A673 (cell line): ENCODE measurements at regions not wholly inside any gene's neighbourhood (a gene's known extent, or its start where the extent isn't known, plus 50 kb on each side); places are given as distances from the start of the nearest gene placed in this dataset.

Source experiments
- BruUV-seq: library from RNA; stranded (reverse); fragments of 400-500 nt; replicated peaks from 2 replicates; lab custom pipeline; 2021; lab: Mats Ljungman, UMichigan
- CTCF ChIA-PET: fragments of 300-600 bp; sonication (Branson Sonifier 250); formaldehyde crosslinking; loops from one replicate; lab custom pipeline; 2022; ENCODE audit warnings: antibody characterized with exemption; lab: Charles Lee
- POLR2A ChIA-PET: fragments of 300-600 bp; sonication (Branson Sonifier 250); formaldehyde crosslinking; loops from one replicate; lab custom pipeline; 2022; ENCODE audit warnings: antibody characterized with exemption; ENCODE audit not compliant: low non-redundant PET; lab: Charles Lee
- DNase-seq: peaks from one replicate; pipeline ENCODE4 v3.0.0-alpha.2; 2015; ENCODE audit warnings: low spot score
- H3K27ac ChIP-seq: fragments of 200-600 bp; sonication (generic); 2 replicates; pipeline ENCODE4 v1.5.1; 2016; ENCODE audit warnings: mixed run types, low read depth, mild to moderate bottlenecking, mixed read lengths, antibody characterized with exemption, low read length; ENCODE audit not compliant: poor library complexity, severe bottlenecking
- H3K27me3 ChIP-seq: fragments of 200-600 bp; sonication (generic); replicated peaks from 2 replicates; pipeline ENCODE4 v1.6.1; 2017; ENCODE audit warnings: mixed run types, low read depth, mild to moderate bottlenecking, mixed read lengths, antibody characterized with exemption, low read length; ENCODE audit not compliant: insufficient read depth, poor library complexity
- H3K36me3 ChIP-seq: fragments of 200-600 bp; sonication (generic); 2 replicates; pipeline ENCODE4 v1.6.1; 2016; ENCODE audit warnings: mixed run types, mild to moderate bottlenecking, mixed read lengths, antibody characterized with exemption, low read length; ENCODE audit not compliant: insufficient read depth, poor library complexity, severe bottlenecking
- H3K4me1 ChIP-seq: fragments of 200-600 bp; sonication (generic); 2 replicates; pipeline ENCODE4 v1.6.1; 2017; ENCODE audit warnings: mixed run types, mild to moderate bottlenecking, mixed read lengths, antibody characterized with exemption, low read length; ENCODE audit not compliant: insufficient read depth, poor library complexity, severe bottlenecking
- H3K4me3 ChIP-seq: fragments of 200-600 bp; sonication (generic); 2 replicates; pipeline ENCODE4 v1.5.1; 2016; ENCODE audit warnings: low read depth, mixed run types, mild to moderate bottlenecking, mixed read lengths, low read length; ENCODE audit not compliant: poor library complexity, severe bottlenecking
- H3K9me3 ChIP-seq: fragments of 200-600 bp; sonication (generic); 2 replicates; pipeline ENCODE4 v1.6.1; 2016; ENCODE audit warnings: mixed run types, low read depth, mild to moderate bottlenecking, mixed read lengths, antibody characterized with exemption, low read length; ENCODE audit not compliant: poor library complexity, severe bottlenecking
- EZH2 ChIP-seq: fragments of 200-600 bp; sonication (generic); IDR thresholded peaks from 2 replicates; pipeline ENCODE4 v1.6.1; 2017; ENCODE audit warnings: borderline replicate concordance, low read depth, mild to moderate bottlenecking, mixed read lengths, antibody characterized with exemption, low read length; ENCODE audit not compliant: poor library complexity, severe bottlenecking
- intact Hi-C: fragments of 100-400 bp; cut with micrococcal nuclease; formaldehyde crosslinking; loops from one replicate; pipeline ENCODE4 v1.10.0; 2022; ENCODE audit not compliant: unreplicated experiment
- TF ChIP-seq, protein P1 (sequence below): fragments of 300-800, 200-600 bp; sonication (generic); conservative IDR thresholded peaks from 2 replicates; pipeline ENCODE4 v1.5.1; 2017; ENCODE audit warnings: low read depth, mild to moderate bottlenecking, antibody characterized with exemption, low read length, moderate library complexity, mixed read lengths

DNA sequence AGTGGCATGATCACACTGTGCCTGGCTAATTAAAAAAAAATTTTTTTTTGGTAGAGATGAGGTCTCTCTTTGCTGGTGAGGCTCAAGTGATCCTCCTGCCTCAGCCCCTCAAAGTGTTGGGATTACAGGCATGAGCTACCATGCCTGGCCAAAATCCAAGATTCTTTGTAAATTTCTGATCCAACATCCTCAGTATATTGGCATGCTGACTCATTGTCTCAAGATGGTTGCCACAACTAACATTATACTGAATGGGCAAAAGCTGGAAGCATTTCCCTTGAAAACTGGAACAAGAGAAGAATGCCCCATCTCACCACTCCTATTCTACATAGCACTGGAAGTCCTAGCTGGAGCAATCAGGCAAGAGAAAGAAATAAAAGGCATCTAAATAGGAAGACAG lies 100.0 kb downstream of the KLF5 start:
- H3K9me3 ChIP-seq = no peaks in the 10 kb centered on the region
- CTCF ChIA-PET = no interaction called here
- peak overlapping the region; percentile 12 for H3K27ac ChIP-seq

DNA sequence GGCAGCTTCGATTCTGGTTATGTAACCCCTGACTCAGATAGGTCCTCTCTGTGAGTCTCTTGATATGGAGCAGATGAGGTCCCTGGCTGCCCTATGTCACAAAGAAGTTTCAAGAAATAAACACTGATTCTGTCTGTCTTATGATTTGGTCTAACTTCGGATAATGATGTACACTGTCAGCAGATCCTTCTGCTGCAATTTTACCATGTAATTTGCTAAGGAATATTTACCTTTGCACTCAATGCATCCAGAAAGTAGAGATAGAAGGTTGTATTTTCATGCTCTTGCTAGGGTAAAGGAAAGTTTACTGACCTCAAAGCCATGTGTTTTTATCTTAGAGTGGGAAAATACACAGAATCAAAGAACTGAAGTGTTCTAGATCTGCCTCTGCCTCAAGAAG lies 98.2 kb downstream of the KLF5 start:
- Histone ChIP-seq H3K4me3 (no peak overlapping the region), H3K27ac (no peak overlapping the region), H3K27me3 (no peaks in the 10 kb centered on the region), H3K9me3 (no peaks in the 10 kb centered on the region), H3K4me1 (no peaks in the 10 kb centered on the region), H3K36me3 (no peaks in the 10 kb centered on the region)
- intact Hi-C loops = no loop called here
- POLR2A ChIA-PET = no interaction called here
- no TSS peak for BruUV-seq
- DNase-seq = no peak
- TF ChIP-seq, protein P1, sequence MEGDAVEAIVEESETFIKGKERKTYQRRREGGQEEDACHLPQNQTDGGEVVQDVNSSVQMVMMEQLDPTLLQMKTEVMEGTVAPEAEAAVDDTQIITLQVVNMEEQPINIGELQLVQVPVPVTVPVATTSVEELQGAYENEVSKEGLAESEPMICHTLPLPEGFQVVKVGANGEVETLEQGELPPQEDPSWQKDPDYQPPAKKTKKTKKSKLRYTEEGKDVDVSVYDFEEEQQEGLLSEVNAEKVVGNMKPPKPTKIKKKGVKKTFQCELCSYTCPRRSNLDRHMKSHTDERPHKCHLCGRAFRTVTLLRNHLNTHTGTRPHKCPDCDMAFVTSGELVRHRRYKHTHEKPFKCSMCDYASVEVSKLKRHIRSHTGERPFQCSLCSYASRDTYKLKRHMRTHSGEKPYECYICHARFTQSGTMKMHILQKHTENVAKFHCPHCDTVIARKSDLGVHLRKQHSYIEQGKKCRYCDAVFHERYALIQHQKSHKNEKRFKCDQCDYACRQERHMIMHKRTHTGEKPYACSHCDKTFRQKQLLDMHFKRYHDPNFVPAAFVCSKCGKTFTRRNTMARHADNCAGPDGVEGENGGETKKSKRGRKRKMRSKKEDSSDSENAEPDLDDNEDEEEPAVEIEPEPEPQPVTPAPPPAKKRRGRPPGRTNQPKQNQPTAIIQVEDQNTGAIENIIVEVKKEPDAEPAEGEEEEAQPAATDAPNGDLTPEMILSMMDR = no peak
- no peak for TF ChIP-seq EZH2
- CTCF ChIA-PET = no interaction called here

More for the DNA sequence above, 100.0 kb downstream of the KLF5 start:
- Histone ChIP-seq H3K36me3 (no peaks in the 10 kb centered on the region), H3K27me3 (no peaks in the 10 kb centered on the region), H3K4me3 (no peak overlapping the region), H3K4me1 (no peaks in the 10 kb centered on the region)
- TF ChIP-seq, protein P1 = no peak
- TF ChIP-seq EZH2 = no peak
- POLR2A ChIA-PET = no interaction called here
- intact Hi-C loops = no loop called here
- no TSS peak for BruUV-seq
- DNase-seq = peak; percentile 39

- H3K9me3 ChIP-seq = no peaks in the 10 kb centered on the region
- H3K36me3 ChIP-seq = no peaks in the 10 kb centered on the region
- no peak overlapping the region for H3K4me3 ChIP-seq
- no peak for DNase-seq
- CTCF ChIA-PET = no interaction called here
- intact Hi-C loops = no loop called here
- no peaks in the 10 kb centered on the region for H3K27me3 ChIP-seq
- no peak overlapping the region for H3K27ac ChIP-seq
- BruUV-seq = no TSS peak
- peaks cover 6% of the 10 kb centered on the region for H3K4me1 ChIP-seq
- TF ChIP-seq EZH2 = no peak
- POLR2A ChIA-PET = no interaction called here
Observed at GRCh38 chr13:73146707-73147106, 87.9 kb downstream of the KLF5 start.

DNA sequence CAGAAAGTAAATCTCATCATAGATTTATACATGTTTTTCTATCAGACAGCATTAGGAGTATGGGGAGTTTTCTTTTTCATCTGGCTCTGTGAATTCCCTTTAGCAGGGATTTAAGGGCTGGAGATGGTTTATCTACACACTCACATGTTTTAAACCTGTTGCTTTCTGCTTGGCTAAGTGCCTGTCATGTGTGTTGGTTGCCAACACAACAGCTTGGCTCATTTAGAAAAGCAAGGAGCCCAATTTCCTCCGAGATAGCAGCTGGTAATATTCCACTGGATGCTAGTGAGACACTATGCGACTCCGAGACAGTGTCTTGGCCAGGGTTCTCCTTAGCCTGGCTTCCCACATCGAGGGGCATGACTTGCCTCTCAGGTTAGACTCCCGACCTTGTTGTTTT lies 83.3 kb downstream of the KLF5 start:
- Histone ChIP-seq H3K4me1 (peaks cover 15% of the 10 kb centered on the region), H3K9me3 (no peaks in the 10 kb centered on the region), H3K4me3 (no peak overlapping the region), H3K27me3 (no peaks in the 10 kb centered on the region), H3K27ac (no peak overlapping the region), H3K36me3 (no peaks in the 10 kb centered on the region)
- ChIA-PET CTCF (no interaction called here), POLR2A (no interaction called here)
- TF ChIP-seq, protein P1 = no peak
- intact Hi-C loops = no loop called here
- peak; percentile 10 for DNase-seq
- BruUV-seq = no TSS peak
